ENCODE measurements at regions not wholly inside any gene's neighbourhood (a gene's known extent, or its start where the extent isn't known, plus 50 kb on each side); places are given as distances from the start of the nearest gene placed in this dataset.

- TF ChIP-seq ZSCAN30 (tag by site-specific recombination; IDR thresholded peaks at IDR 0.05) (no peak), ZNF561 (tag by site-specific recombination; IDR thresholded peaks at IDR 0.05; ENCODE audit: borderline replicate concordance) (no peak), ZNF140 (tag by site-specific recombination; IDR thresholded peaks at IDR 0.05) (no peak), ZNF658 (tag by site-specific recombination; IDR thresholded peaks at IDR 0.05) (no peak)
- TF ChIP-seq, protein P1, sequence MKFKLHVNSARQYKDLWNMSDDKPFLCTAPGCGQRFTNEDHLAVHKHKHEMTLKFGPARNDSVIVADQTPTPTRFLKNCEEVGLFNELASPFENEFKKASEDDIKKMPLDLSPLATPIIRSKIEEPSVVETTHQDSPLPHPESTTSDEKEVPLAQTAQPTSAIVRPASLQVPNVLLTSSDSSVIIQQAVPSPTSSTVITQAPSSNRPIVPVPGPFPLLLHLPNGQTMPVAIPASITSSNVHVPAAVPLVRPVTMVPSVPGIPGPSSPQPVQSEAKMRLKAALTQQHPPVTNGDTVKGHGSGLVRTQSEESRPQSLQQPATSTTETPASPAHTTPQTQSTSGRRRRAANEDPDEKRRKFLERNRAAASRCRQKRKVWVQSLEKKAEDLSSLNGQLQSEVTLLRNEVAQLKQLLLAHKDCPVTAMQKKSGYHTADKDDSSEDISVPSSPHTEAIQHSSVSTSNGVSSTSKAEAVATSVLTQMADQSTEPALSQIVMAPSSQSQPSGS (tag by site-specific recombination; IDR thresholded peaks at IDR 0.05; ENCODE audit: low read depth), result no peak
- TF ChIP-seq, protein P2, sequence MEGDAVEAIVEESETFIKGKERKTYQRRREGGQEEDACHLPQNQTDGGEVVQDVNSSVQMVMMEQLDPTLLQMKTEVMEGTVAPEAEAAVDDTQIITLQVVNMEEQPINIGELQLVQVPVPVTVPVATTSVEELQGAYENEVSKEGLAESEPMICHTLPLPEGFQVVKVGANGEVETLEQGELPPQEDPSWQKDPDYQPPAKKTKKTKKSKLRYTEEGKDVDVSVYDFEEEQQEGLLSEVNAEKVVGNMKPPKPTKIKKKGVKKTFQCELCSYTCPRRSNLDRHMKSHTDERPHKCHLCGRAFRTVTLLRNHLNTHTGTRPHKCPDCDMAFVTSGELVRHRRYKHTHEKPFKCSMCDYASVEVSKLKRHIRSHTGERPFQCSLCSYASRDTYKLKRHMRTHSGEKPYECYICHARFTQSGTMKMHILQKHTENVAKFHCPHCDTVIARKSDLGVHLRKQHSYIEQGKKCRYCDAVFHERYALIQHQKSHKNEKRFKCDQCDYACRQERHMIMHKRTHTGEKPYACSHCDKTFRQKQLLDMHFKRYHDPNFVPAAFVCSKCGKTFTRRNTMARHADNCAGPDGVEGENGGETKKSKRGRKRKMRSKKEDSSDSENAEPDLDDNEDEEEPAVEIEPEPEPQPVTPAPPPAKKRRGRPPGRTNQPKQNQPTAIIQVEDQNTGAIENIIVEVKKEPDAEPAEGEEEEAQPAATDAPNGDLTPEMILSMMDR (tag by site-specific recombination; IDR thresholded peaks at IDR 0.05), result no peak
Observed at GRCh38 chr6:21295506-21296240, 297.9 kb upstream of the SOX4 start.
